Activated CD4-positive, alpha-beta T cell treated with anti-CD3 and anti-CD28 coated beads, Interleukin-10, Interleukin-2, amounts not matched to agents 100 ng/mL and 50 ng/mL, durations not matched to agents 16 hours and 8 hours (primary cell): ENCODE measurements at regions not wholly inside any gene's neighbourhood (a gene's known extent, or its start where the extent isn't known, plus 50 kb on each side); places are given as distances from the start of the nearest gene placed in this dataset.
"Not testable (repeated sequence)": the region's sequence is repeated elsewhere in the genome, so short reads cannot be mapped to it uniquely, and the experiment has no call there.

Experiments
- DNase-seq: peaks from one replicate; pipeline ENCODE4 v3.0.0-alpha.2; 2020

- not testable (repeated sequence) for DNase-seq
These were observed 89.9 kb downstream of the MTERF1 start for GRCh38 chr7:91790646-91791045.

DNA sequence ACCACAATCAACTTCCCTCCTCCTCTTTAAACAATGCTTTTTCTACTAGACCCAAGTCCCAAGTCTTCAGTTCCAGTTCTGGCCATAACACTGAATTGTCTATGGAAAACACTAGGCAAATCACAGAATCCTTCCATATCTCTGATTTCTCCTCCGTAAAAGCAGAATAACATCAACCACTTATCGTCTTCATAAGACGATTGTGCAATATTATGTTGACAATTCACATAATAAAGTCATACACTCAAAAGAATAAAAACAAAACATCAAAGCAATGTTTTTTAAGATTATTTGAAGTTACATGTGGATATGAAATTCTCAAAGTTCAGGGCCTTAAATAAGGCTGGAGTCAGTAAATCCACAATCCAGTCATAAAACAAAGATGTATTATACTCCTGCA lies 84.4 kb downstream of the MTERF1 start:
- no peak for DNase-seq

DNA sequence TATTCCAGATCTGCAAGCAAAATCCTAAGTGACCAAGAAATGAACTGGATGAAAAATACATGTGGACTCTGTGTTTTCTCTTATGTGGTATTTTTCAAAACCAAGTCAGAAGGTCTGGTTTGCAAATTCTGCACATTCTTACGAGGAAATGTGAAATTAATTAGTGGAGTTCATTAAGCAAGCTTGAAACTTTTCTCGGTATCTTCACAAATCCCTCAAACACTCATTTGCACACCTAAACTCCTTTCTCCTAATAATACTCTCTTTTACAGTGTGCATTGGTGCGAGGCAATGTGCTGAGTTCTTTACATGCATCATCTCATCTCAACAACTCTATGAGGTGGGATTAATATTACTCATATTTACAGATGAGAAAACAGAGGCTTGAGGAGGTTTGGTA lies 82.1 kb downstream of the MTERF1 start:
- no peak for DNase-seq

DNA sequence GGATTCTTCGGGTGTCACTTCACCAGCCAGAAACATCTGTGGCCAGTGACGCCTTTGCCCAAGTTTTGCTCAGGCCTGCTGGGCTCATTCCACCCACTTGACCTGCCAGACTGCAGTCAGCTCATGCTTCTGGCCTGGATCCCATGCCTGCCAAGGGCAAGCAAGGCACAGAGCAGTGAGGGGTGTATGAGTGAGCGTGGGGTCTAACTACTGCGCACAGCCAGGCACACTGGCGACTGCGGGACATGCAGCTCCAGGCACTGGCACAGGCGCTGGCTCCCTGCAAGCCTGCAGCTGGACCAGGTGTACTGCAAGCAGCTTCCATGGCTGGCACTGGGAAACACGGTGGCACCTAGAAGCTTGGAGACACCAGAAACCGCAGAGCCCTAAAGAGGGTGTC lies 80.1 kb downstream of the MTERF1 start:
- no peak for DNase-seq

DNA sequence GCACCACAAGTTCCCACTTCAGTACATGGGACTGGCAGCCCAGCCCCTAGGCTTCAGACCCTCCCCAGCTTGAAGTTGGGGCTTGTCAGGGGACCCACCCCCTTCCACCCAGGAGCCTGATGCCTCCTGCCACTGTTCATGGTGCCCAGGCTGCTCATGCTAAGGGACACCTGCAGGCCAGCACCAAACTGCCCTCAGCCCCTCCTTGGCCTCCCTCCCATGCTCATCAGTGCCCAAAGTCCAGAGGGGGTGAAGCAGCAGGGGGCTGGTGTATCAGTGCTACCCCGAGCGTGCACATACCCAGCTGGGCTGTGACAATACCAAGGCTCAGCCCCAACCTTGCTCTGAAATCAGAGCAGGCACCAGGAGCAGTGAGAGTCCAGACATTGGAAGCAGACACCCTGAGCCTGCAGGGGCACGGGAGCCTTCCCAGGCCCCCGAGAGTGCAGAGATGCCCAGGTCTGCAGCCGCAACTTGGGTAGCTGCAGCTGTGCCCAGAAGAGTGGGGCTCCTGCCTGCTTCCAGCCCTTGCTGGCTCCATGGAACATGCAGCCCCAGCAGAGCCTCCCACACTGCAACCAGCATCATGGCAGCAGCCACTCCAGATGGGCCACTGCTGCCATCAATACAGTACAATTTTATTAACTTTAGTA lies 79.0 kb downstream of the MTERF1 start:
- no peak for DNase-seq

DNA sequence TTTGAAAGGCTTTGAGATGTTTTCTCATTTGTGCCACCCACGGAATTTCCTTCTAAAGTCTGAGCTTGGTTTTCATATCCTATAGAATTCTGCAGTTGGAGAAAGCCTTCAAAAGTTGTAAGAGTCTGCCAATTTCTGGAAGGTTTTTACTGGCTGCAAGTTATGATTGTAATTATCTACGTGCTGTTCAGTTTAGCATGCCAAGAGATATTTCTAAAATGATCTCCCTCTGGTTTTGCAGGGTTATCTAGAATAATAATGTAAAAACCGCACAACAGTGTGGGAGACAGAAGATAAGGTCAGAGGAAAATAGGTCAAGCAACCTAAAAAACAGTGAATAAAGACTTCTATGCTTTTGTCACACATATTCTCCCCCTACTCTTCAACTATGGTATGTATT lies 69.3 kb downstream of the MTERF1 start:
- no peak for DNase-seq

GRCh38 chr7:91811641-91812040 lies 68.9 kb downstream of the MTERF1 start:
- DNase-seq: no peak

DNA sequence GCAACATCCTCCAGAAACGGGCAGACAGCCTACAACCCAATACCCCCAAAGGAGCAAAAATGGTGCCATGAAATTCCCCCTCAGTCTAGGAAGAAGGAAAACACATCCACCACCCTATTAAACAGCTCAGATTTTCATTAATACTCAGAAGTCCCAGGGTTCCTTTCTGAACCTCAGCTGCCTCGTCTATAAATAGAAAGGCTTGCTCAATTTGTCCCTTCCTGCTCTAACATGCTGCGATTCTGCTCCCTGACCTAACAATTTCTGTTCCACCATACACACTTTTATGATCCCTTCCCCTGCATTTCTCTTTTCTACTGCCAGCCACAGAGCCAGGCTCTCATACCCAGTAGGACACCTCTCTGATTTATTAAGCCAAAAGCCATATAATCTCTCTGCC lies 68.1 kb downstream of the MTERF1 start:
- no peak for DNase-seq

DNA sequence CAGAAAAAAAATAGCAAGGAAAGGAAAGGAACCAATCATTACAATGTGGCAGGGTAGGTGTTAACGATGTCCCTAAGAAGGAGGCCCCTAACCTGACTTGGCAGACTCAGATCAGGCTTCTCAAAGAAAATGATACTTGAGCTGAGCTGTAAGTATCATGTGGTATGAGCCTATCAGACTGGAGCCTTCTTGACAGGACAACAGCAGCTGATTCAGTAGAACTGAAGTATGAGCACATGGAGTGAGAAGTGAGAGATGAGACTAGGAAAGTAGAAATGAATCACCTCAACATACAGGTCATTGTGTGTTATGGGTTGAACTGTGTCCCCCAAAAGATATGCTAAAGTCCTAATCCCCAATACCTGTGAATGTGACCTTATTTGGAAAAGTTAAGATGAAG lies 66.3 kb downstream of the MTERF1 start:
- no peak for DNase-seq
